Lower leg skin (tissue), 4 donors: ENCODE measurements at regions not wholly inside any gene's neighbourhood (a gene's known extent, or its start where the extent isn't known, plus 50 kb on each side); places are given as distances from the start of the nearest gene placed in this dataset.

Source experiments
- DNase-seq, 2 donors: peaks; one replicate each; pipeline ENCODE4 v3.0.0-alpha.2; 2019; ENCODE audit warnings: low spot score in 2 of 2
- H3K4me3 ChIP-seq: fragments of 200-600 bp; sonication (generic); 2 replicates; pipeline ENCODE4 v1.5.1; 2017; ENCODE audit warnings: mild to moderate bottlenecking, low read depth; ENCODE audit not compliant: poor library complexity, severe bottlenecking
- POLR2A ChIP-seq, 2 donors: fragments of 450-650 bp; IDR thresholded peaks; one replicate each; pipeline ENCODE4 v1.6.1; 2016 to 2017; ENCODE audit warnings: antibody characterized with exemption in 2 of 2, mild to moderate bottlenecking in 1 of 2, moderate library complexity in 1 of 2
- WGBS, 2 donors: methylation state at CpG; one replicate each; pipeline ENCODE4 v1.1.5; 2018; 5-methylcytosine and 5-hydroxymethylcytosine counted together
- intact Hi-C: fragments of 100-400 bp; cut with DNase I; formaldehyde crosslinking; loops from one replicate; pipeline ENCODE4 v1.15.0; 2023; ENCODE audit warnings: low total_unique reads
- TF ChIP-seq, protein P1 (sequence below), 3 donors: fragments of 450-650 bp; IDR thresholded peaks; one replicate each; pipeline ENCODE4 v1.5.1; 2016; ENCODE audit warnings: antibody characterized with exemption in 3 of 3, mild to moderate bottlenecking in 3 of 3, moderate library complexity in 2 of 3

DNA sequence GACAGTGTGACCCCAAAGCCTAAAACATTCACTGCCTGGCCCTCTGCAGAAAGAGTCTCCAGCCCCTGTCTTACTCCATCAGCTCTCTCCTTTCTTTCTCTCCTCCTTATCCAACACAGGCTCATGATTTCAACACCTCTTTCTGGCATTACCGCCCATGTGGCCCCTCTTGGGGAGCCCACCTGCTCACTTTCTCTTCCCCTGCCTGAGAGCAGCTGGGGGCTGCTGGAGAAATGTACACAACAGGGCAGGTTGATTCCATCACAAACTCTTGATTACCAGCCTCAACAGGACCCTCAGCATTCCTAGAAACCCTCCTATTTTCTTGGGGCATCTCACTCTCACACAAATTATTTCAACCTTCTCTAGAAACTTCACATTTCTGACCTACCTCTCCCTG lies 98.3 kb downstream of the ABHD5 start:
- TF ChIP-seq, protein P1, sequence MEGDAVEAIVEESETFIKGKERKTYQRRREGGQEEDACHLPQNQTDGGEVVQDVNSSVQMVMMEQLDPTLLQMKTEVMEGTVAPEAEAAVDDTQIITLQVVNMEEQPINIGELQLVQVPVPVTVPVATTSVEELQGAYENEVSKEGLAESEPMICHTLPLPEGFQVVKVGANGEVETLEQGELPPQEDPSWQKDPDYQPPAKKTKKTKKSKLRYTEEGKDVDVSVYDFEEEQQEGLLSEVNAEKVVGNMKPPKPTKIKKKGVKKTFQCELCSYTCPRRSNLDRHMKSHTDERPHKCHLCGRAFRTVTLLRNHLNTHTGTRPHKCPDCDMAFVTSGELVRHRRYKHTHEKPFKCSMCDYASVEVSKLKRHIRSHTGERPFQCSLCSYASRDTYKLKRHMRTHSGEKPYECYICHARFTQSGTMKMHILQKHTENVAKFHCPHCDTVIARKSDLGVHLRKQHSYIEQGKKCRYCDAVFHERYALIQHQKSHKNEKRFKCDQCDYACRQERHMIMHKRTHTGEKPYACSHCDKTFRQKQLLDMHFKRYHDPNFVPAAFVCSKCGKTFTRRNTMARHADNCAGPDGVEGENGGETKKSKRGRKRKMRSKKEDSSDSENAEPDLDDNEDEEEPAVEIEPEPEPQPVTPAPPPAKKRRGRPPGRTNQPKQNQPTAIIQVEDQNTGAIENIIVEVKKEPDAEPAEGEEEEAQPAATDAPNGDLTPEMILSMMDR (IDR thresholded peaks at IDR 0.05) = no peak
- TF ChIP-seq POLR2A (IDR thresholded peaks at IDR 0.05) = no peak

DNA sequence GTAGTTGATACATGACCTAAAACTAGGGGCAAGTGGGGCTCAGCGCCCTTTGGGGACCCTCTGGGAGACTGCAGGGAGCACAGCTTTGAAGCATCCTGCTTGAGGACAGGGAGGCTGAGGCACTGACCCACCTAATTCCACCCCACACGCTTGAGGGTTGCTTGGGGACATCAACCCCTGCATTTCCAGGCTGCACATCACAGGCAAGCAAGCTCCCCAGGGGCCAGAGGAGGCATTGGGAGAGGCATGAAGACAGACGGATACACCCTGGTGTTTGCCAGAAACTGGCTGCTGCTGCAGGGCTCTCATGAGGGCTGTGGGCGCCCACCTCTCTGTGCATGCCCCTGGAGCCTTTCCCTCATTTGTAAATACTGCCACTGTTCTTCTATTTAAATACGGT lies 99.3 kb downstream of the ABHD5 start:
- WGBS, 2 donors = 72 to 76% methylated on average over 5 of the region's 5 CpGs
- DNase-seq = peak in 1 of 2 donors; percentile 71
- no peak overlapping the region for H3K4me3 ChIP-seq
- no peak for TF ChIP-seq POLR2A (IDR thresholded peaks at IDR 0.05)
- TF ChIP-seq, protein P1 (IDR thresholded peaks at IDR 0.05) = no peak
- intact Hi-C loops = no loop called here

More for the DNA sequence above, 98.3 kb downstream of the ABHD5 start:
- 87 to 90% methylated on average over 1 of the region's 1 CpG for WGBS, 2 donors
- intact Hi-C loops = no loop called here
- H3K4me3 ChIP-seq = no peak overlapping the region
- peak in 1 of 2 donors; percentile 50 for DNase-seq

GRCh38 chr3:43790476-43790875 lies 99.7 kb downstream of the ABHD5 start:
- intact Hi-C loops = no loop called here
- TF ChIP-seq POLR2A (IDR thresholded peaks at IDR 0.05) = no peak
- TF ChIP-seq, protein P1 (IDR thresholded peaks at IDR 0.05) = no peak
- DNase-seq = peak in 1 of 2 donors; percentile 72
- 90 to 94% methylated on average over 6 of the region's 6 CpGs for WGBS, 2 donors
- H3K4me3 ChIP-seq = no peak overlapping the region

DNA sequence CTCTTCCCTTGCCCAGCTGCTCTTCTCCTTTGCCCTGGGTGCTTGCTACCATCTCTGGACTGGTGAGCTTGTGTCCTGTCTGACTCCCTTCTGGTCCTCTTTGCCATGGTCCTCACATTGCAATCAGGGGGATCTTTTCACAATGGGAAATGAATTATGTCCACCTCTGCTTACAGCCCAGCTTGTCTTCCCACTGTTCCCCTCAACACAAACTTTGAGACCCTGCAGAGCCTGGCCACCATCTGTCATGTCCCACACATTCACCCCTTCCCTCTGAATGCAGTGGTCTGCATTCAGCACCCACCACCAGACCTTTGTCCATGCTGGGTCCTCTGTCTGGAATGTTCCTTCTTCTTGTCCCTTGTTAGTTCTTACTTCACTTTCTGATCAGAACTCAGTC lies 100.5 kb downstream of the ABHD5 start:
- TF ChIP-seq, protein P1 (IDR thresholded peaks at IDR 0.05) = no peak
- no peak for TF ChIP-seq POLR2A (IDR thresholded peaks at IDR 0.05)
- peak in 1 of 2 donors; percentile 46 for DNase-seq
- intact Hi-C loops = no loop called here
- no peak overlapping the region for H3K4me3 ChIP-seq

DNA sequence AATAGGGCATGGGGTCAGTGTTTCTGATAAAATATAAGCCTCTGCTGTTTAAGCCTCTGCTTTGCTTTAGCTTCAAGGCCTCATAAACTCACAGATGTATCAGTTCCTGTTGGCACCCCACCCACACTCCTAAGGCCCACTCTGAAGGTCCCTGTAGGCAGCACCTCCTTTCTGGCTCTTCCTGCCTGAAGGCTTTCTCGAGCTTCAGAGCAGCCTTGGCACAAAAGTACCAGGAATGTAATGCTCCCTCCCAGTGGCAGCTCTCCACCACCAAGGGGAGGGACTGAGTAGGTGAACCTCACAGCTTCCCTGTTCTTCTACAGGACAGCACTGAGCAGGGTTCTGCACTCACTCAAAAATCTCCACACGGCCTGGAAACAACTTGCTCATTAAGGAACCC lies 102.2 kb downstream of the ABHD5 start:
- intact Hi-C loops = no loop called here
- TF ChIP-seq, protein P1 (IDR thresholded peaks at IDR 0.05) = no peak
- no peak for TF ChIP-seq POLR2A (IDR thresholded peaks at IDR 0.05)
- DNase-seq = peak in 1 of 2 donors; percentile 46
- no peak overlapping the region for H3K4me3 ChIP-seq
- WGBS, 2 donors = 19 to 24% methylated on average over 2 of the region's 2 CpGs

GRCh38 chr3:43793648-43794372 lies 103.1 kb downstream of the ABHD5 start:
- intact Hi-C loops = no loop called here
- WGBS, 2 donors = 84 to 88% methylated on average over 9 of the region's 9 CpGs
- peak in 1 of 2 donors; percentile 48 for DNase-seq

More at GRCh38 chr3:43793648-43794372, 103.1 kb downstream of the ABHD5 start:
- no peak for TF ChIP-seq POLR2A (IDR thresholded peaks at IDR 0.05)
- TF ChIP-seq, protein P1 (IDR thresholded peaks at IDR 0.05) = no peak
- H3K4me3 ChIP-seq = no peak overlapping the region
